ENCODE measurements at regions not wholly inside any gene's neighbourhood (a gene's known extent, or its start where the extent isn't known, plus 50 kb on each side); places are given as distances from the start of the nearest gene placed in this dataset.
"Not testable (repeated sequence)": the region's sequence is repeated elsewhere in the genome, so short reads cannot be mapped to it uniquely, and the experiment has no call there.

GRCh38 chr10:47654161-47654560 is 109.2 kb downstream of the SYT15B start:
- H2BK5ac ChIP-seq (ENCODE audit: low read length); H3K79me1 ChIP-seq (ENCODE audit: low read length); H3K36me3 ChIP-seq (ENCODE audit: control insufficient read depth, insufficient read depth, low read length); H3K79me2 ChIP-seq (ENCODE audit: control insufficient read depth, insufficient read depth, low read length); H3K18ac ChIP-seq (ENCODE audit: low read length); DNase-seq; H2BK120ac ChIP-seq (ENCODE audit: low read depth, low read length); H3K56ac ChIP-seq (ENCODE audit: low read length); H3K4me2 ChIP-seq (ENCODE audit: low read length); H3K4me3 ChIP-seq (ENCODE audit: low read length); H3K9ac ChIP-seq (ENCODE audit: low read length); H2AK5ac ChIP-seq (ENCODE audit: low read length); H4K8ac ChIP-seq (ENCODE audit: low read depth, low read length); H3K4ac ChIP-seq (ENCODE audit: low read depth, low read length); H2BK15ac ChIP-seq (replicated peaks; ENCODE audit: low read depth); H3K4me1 ChIP-seq (ENCODE audit: control insufficient read depth, low read depth, low read length); H4K5ac ChIP-seq (ENCODE audit: low read length); H3K23ac ChIP-seq (ENCODE audit: low read length); H3K27ac ChIP-seq (ENCODE audit: low read depth, low read length); H3K27me3 ChIP-seq (ENCODE audit: insufficient read depth, low read length, poor library complexity): not testable (repeated sequence)
- WGBS (ENCODE audit: extremely low coverage, insufficient coverage, low lambda C conversion rate): no CpG with 5 or more reads among the region's 4 CpGs

- H3K4me1 ChIP-seq (ENCODE audit: control insufficient read depth, low read depth, low read length); H2BK5ac ChIP-seq (ENCODE audit: low read length); H3K4me2 ChIP-seq (ENCODE audit: low read length); H3K27ac ChIP-seq (ENCODE audit: low read depth, low read length); H3K4ac ChIP-seq (ENCODE audit: low read depth, low read length); H4K5ac ChIP-seq (ENCODE audit: low read length); H2BK120ac ChIP-seq (ENCODE audit: low read depth, low read length); H3K79me2 ChIP-seq (ENCODE audit: control insufficient read depth, insufficient read depth, low read length); H3K27me3 ChIP-seq (ENCODE audit: insufficient read depth, low read length, poor library complexity); DNase-seq; H3K23ac ChIP-seq (ENCODE audit: low read length); H3K18ac ChIP-seq (ENCODE audit: low read length); H3K56ac ChIP-seq (ENCODE audit: low read length); H3K79me1 ChIP-seq (ENCODE audit: low read length); H2AK5ac ChIP-seq (ENCODE audit: low read length); H2BK15ac ChIP-seq (replicated peaks; ENCODE audit: low read depth); H3K4me3 ChIP-seq (ENCODE audit: low read length); H3K9ac ChIP-seq (ENCODE audit: low read length); H4K8ac ChIP-seq (ENCODE audit: low read depth, low read length); H3K36me3 ChIP-seq (ENCODE audit: control insufficient read depth, insufficient read depth, low read length): not testable (repeated sequence)
- no CpG with 5 or more reads among the region's 2 CpGs for WGBS (ENCODE audit: extremely low coverage, insufficient coverage, low lambda C conversion rate)
These were observed 114.8 kb downstream of the SYT15B start for GRCh38 chr10:47648594-47648993.

- not testable (repeated sequence) for H3K9ac ChIP-seq (ENCODE audit: low read length); H2BK120ac ChIP-seq (ENCODE audit: low read depth, low read length); H3K4ac ChIP-seq (ENCODE audit: low read depth, low read length); H3K79me1 ChIP-seq (ENCODE audit: low read length); H3K79me2 ChIP-seq (ENCODE audit: control insufficient read depth, insufficient read depth, low read length); H4K8ac ChIP-seq (ENCODE audit: low read depth, low read length); H2AK5ac ChIP-seq (ENCODE audit: low read length); H2BK15ac ChIP-seq (replicated peaks; ENCODE audit: low read depth); H3K18ac ChIP-seq (ENCODE audit: low read length); H3K4me2 ChIP-seq (ENCODE audit: low read length); H3K4me3 ChIP-seq (ENCODE audit: low read length); H2BK5ac ChIP-seq (ENCODE audit: low read length); H3K27ac ChIP-seq (ENCODE audit: low read depth, low read length); H3K23ac ChIP-seq (ENCODE audit: low read length); H4K5ac ChIP-seq (ENCODE audit: low read length); H3K56ac ChIP-seq (ENCODE audit: low read length); H3K4me1 ChIP-seq (ENCODE audit: control insufficient read depth, low read depth, low read length); H3K27me3 ChIP-seq (ENCODE audit: insufficient read depth, low read length, poor library complexity); DNase-seq; H3K36me3 ChIP-seq (ENCODE audit: control insufficient read depth, insufficient read depth, low read length)
- no CpG with 5 or more reads among the region's 3 CpGs for WGBS (ENCODE audit: extremely low coverage, insufficient coverage, low lambda C conversion rate)
These were observed 115.8 kb downstream of the SYT15B start for GRCh38 chr10:47647523-47648101.

GRCh38 chr10:47646686-47647273 is 116.6 kb downstream of the SYT15B start:
- not testable (repeated sequence) for H3K36me3 ChIP-seq (ENCODE audit: control insufficient read depth, insufficient read depth, low read length); H3K23ac ChIP-seq (ENCODE audit: low read length); H2BK5ac ChIP-seq (ENCODE audit: low read length); H3K4me3 ChIP-seq (ENCODE audit: low read length); H3K18ac ChIP-seq (ENCODE audit: low read length); H3K4ac ChIP-seq (ENCODE audit: low read depth, low read length); H2BK120ac ChIP-seq (ENCODE audit: low read depth, low read length); H4K5ac ChIP-seq (ENCODE audit: low read length); H3K4me1 ChIP-seq (ENCODE audit: control insufficient read depth, low read depth, low read length); H3K79me2 ChIP-seq (ENCODE audit: control insufficient read depth, insufficient read depth, low read length); DNase-seq; H3K27me3 ChIP-seq (ENCODE audit: insufficient read depth, low read length, poor library complexity); H2AK5ac ChIP-seq (ENCODE audit: low read length); H4K8ac ChIP-seq (ENCODE audit: low read depth, low read length); H3K27ac ChIP-seq (ENCODE audit: low read depth, low read length); H3K9ac ChIP-seq (ENCODE audit: low read length); H3K56ac ChIP-seq (ENCODE audit: low read length); H3K79me1 ChIP-seq (ENCODE audit: low read length); H3K4me2 ChIP-seq (ENCODE audit: low read length); H2BK15ac ChIP-seq (replicated peaks; ENCODE audit: low read depth)
- WGBS (ENCODE audit: extremely low coverage, insufficient coverage, low lambda C conversion rate): no CpG with 5 or more reads among the region's 2 CpGs

- H2BK5ac ChIP-seq (ENCODE audit: low read length); DNase-seq; H3K4me3 ChIP-seq (ENCODE audit: low read length); H3K23ac ChIP-seq (ENCODE audit: low read length); H4K8ac ChIP-seq (ENCODE audit: low read depth, low read length); H2BK15ac ChIP-seq (replicated peaks; ENCODE audit: low read depth); H3K79me1 ChIP-seq (ENCODE audit: low read length); H3K36me3 ChIP-seq (ENCODE audit: control insufficient read depth, insufficient read depth, low read length); H3K18ac ChIP-seq (ENCODE audit: low read length); H3K27ac ChIP-seq (ENCODE audit: low read depth, low read length); H3K56ac ChIP-seq (ENCODE audit: low read length); H3K9ac ChIP-seq (ENCODE audit: low read length); H3K4me1 ChIP-seq (ENCODE audit: control insufficient read depth, low read depth, low read length); H4K5ac ChIP-seq (ENCODE audit: low read length); H3K27me3 ChIP-seq (ENCODE audit: insufficient read depth, low read length, poor library complexity); H3K79me2 ChIP-seq (ENCODE audit: control insufficient read depth, insufficient read depth, low read length); H3K4me2 ChIP-seq (ENCODE audit: low read length); H3K4ac ChIP-seq (ENCODE audit: low read depth, low read length); H2AK5ac ChIP-seq (ENCODE audit: low read length); H2BK120ac ChIP-seq (ENCODE audit: low read depth, low read length): not testable (repeated sequence)
- WGBS (ENCODE audit: extremely low coverage, insufficient coverage, low lambda C conversion rate): no CpG with 5 or more reads among the region's 1 CpG
These were observed 103.5 kb upstream of the AGAP9 start for GRCh38 chr10:47626975-47627374.

- H3K27me3 ChIP-seq (ENCODE audit: insufficient read depth, low read length, poor library complexity); H2BK5ac ChIP-seq (ENCODE audit: low read length); H3K23ac ChIP-seq (ENCODE audit: low read length); H3K4me1 ChIP-seq (ENCODE audit: control insufficient read depth, low read depth, low read length); H3K4ac ChIP-seq (ENCODE audit: low read depth, low read length); H4K5ac ChIP-seq (ENCODE audit: low read length); H2AK5ac ChIP-seq (ENCODE audit: low read length); H3K4me2 ChIP-seq (ENCODE audit: low read length); H3K27ac ChIP-seq (ENCODE audit: low read depth, low read length); H3K79me1 ChIP-seq (ENCODE audit: low read length); H3K4me3 ChIP-seq (ENCODE audit: low read length); H3K18ac ChIP-seq (ENCODE audit: low read length); H2BK15ac ChIP-seq (replicated peaks; ENCODE audit: low read depth); H4K8ac ChIP-seq (ENCODE audit: low read depth, low read length); H3K36me3 ChIP-seq (ENCODE audit: control insufficient read depth, insufficient read depth, low read length); H2BK120ac ChIP-seq (ENCODE audit: low read depth, low read length); H3K9ac ChIP-seq (ENCODE audit: low read length); H3K79me2 ChIP-seq (ENCODE audit: control insufficient read depth, insufficient read depth, low read length); H3K56ac ChIP-seq (ENCODE audit: low read length); DNase-seq: not testable (repeated sequence)
- no CpG with 5 or more reads among the region's 2 CpGs for WGBS (ENCODE audit: extremely low coverage, insufficient coverage, low lambda C conversion rate)
These were observed 99.3 kb upstream of the AGAP9 start for GRCh38 chr10:47622719-47623118.

Measured in mesendoderm (in vitro differentiated cells).